Naive B cell (primary cell): ENCODE measurements at regions not wholly inside any gene's neighbourhood (a gene's known extent, or its start where the extent isn't known, plus 50 kb on each side); places are given as distances from the start of the nearest gene placed in this dataset.
"Not testable (repeated sequence)": the region's sequence is repeated elsewhere in the genome, so short reads cannot be mapped to it uniquely, and the experiment has no call there.

Source experiments
- ATAC-seq, 2 donors: fragments of 150-1000 bp; cut with Tn5 transposase; 2 replicates each; pipeline ENCODE4 v1.10.0; 2021; ENCODE audit warnings: low read depth in 2 of 2, mild to moderate bottlenecking in 2 of 2, moderate library complexity in 2 of 2
- DNase-seq: peaks from one replicate; pipeline ENCODE4 v3.0.0; 2022
- H3K27ac Mint-ChIP-seq, 6 donors: one replicate each; pipeline ENCODE4 v1.8.0; 2020 to 2022; ENCODE audit warnings: mild to moderate bottlenecking in 6 of 6, mixed read lengths in 6 of 6, moderate library complexity in 5 of 6, inconsistent platforms in 2 of 6
- H3K27me3 Mint-ChIP-seq, 3 donors: one replicate each; pipeline ENCODE4 v1.8.0; 2021 to 2022; ENCODE audit warnings: mixed read lengths in 3 of 3, mild to moderate bottlenecking in 1 of 3
- H3K36me3 Mint-ChIP-seq, 2 donors: one replicate each; pipeline ENCODE4 v1.8.0; 2020 to 2022; ENCODE audit warnings: mixed read lengths in 2 of 2, inconsistent platforms in 1 of 2, mild to moderate bottlenecking in 1 of 2
- H3K4me1 Mint-ChIP-seq, 3 donors: one replicate each; pipeline ENCODE4 v1.8.0; 2020 to 2022; ENCODE audit warnings: mixed read lengths in 3 of 3, inconsistent platforms in 1 of 3, mild to moderate bottlenecking in 1 of 3, moderate library complexity in 1 of 3
- H3K4me3 Mint-ChIP-seq, 8 donors: one replicate each; pipeline ENCODE4 v1.8.0; 2020 to 2022; ENCODE audit warnings: mild to moderate bottlenecking in 8 of 8, mixed read lengths in 8 of 8, moderate library complexity in 8 of 8, inconsistent platforms in 2 of 8
- H3K9me3 Mint-ChIP-seq, 7 donors: one replicate each; pipeline ENCODE4 v1.8.0; 2020 to 2022; ENCODE audit warnings: mixed read lengths in 7 of 7, mild to moderate bottlenecking in 5 of 7, inconsistent platforms in 2 of 7, moderate library complexity in 1 of 7

- DNase-seq (no peak), ATAC-seq (no peak)
- no peaks in the 10 kb centered on the region for H3K36me3 Mint-ChIP-seq
- no peaks in the 10 kb centered on the region for H3K9me3 Mint-ChIP-seq
- peak overlapping the region in 2 of 8 donors; percentile 1 to 79 for H3K4me3 Mint-ChIP-seq
- no peak overlapping the region for H3K27ac Mint-ChIP-seq
- no peaks in the 10 kb centered on the region for H3K27me3 Mint-ChIP-seq
- peaks cover 0 to 39% (median 20%) of the 10 kb centered on the region in 3 donors for H3K4me1 Mint-ChIP-seq
Observed at GRCh38 chr9:749716-750115, 91.8 kb upstream of the DMRT1 start.

- Mint-ChIP-seq H3K27me3 (no peaks in the 10 kb centered on the region), H3K4me1 (peaks cover 0 to 39% (median 20%) of the 10 kb centered on the region in 3 donors), H3K4me3 (peak overlapping the region in 4 of 8 donors; percentile 1 to 79 (median 34)), H3K36me3 (no peaks in the 10 kb centered on the region), H3K27ac (peak overlapping the region in 2 of 6 donors; percentile 27 to 63), H3K9me3 (no peaks in the 10 kb centered on the region)
- ATAC-seq = no peak
- no peak for DNase-seq
Observed at GRCh38 chr9:750249-750967, 91.1 kb upstream of the DMRT1 start.

- H3K36me3 Mint-ChIP-seq = no peaks in the 10 kb centered on the region
- DNase-seq (no peak), ATAC-seq (no peak)
- peaks cover 0 to 39% (median 20%) of the 10 kb centered on the region in 3 donors for H3K4me1 Mint-ChIP-seq
- peak overlapping the region in 1 of 8 donors; percentile 79 for H3K4me3 Mint-ChIP-seq
- H3K27me3 Mint-ChIP-seq = no peaks in the 10 kb centered on the region
- peak overlapping the region in 1 of 6 donors; percentile 27 for H3K27ac Mint-ChIP-seq
- no peaks in the 10 kb centered on the region for H3K9me3 Mint-ChIP-seq
Observed at GRCh38 chr9:751137-752051, 90.1 kb upstream of the DMRT1 start.

GRCh38 chr9:752201-752600 lies 89.3 kb upstream of the DMRT1 start:
- ATAC-seq (no peak), DNase-seq (no peak)
- peak overlapping the region in 1 of 6 donors; percentile 57 for H3K27ac Mint-ChIP-seq
- no peaks in the 10 kb centered on the region for H3K27me3 Mint-ChIP-seq
- no peaks in the 10 kb centered on the region for H3K36me3 Mint-ChIP-seq
- H3K4me3 Mint-ChIP-seq = peak overlapping the region in 1 of 8 donors; percentile 61
- no peaks in the 10 kb centered on the region for H3K9me3 Mint-ChIP-seq
- H3K4me1 Mint-ChIP-seq = peaks cover 0 to 36% (median 20%) of the 10 kb centered on the region in 3 donors

DNA sequence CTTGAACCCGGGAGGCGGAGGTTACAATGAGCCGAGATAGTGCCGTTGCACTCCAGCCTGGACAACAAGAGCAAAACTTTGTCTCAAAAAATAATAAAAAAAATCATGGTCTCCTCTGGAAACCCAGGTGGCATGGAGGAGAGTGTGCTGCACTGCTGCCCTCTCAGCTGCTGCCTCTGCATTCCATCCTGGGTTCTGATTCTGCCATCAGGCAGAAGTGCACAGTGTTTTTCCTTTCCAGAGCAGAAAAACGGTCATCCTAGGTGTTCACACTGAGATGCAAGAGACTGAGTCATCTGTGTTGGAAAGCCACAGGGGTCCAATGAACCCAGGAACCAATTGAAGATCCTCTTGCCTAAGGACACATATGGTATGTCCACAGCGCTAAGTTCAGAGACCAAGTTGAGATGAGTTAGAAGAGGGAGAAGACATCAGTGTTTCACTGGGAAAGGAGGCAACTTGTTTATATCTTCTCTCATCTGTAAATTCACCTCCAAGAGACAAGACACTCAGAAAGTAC lies 88.8 kb upstream of the DMRT1 start:
- ATAC-seq = no peak
- H3K4me1 Mint-ChIP-seq = peaks cover 0 to 36% (median 20%) of the 10 kb centered on the region in 3 donors
- DNase-seq = no peak
- H3K4me3 Mint-ChIP-seq = peak overlapping the region in 1 of 8 donors; percentile 61
- H3K27me3 Mint-ChIP-seq = no peaks in the 10 kb centered on the region
- no peaks in the 10 kb centered on the region for H3K36me3 Mint-ChIP-seq
- no peak overlapping the region for H3K27ac Mint-ChIP-seq
- H3K9me3 Mint-ChIP-seq = no peaks in the 10 kb centered on the region

GRCh38 chr9:753734-754133 lies 87.8 kb upstream of the DMRT1 start:
- not testable (repeated sequence) for H3K27me3 Mint-ChIP-seq, H3K9me3 Mint-ChIP-seq, DNase-seq, H3K4me3 Mint-ChIP-seq, H3K27ac Mint-ChIP-seq, H3K36me3 Mint-ChIP-seq, ATAC-seq
- peaks cover 0 to 31% (median 20%) of the 10 kb centered on the region in 3 donors for H3K4me1 Mint-ChIP-seq

DNA sequence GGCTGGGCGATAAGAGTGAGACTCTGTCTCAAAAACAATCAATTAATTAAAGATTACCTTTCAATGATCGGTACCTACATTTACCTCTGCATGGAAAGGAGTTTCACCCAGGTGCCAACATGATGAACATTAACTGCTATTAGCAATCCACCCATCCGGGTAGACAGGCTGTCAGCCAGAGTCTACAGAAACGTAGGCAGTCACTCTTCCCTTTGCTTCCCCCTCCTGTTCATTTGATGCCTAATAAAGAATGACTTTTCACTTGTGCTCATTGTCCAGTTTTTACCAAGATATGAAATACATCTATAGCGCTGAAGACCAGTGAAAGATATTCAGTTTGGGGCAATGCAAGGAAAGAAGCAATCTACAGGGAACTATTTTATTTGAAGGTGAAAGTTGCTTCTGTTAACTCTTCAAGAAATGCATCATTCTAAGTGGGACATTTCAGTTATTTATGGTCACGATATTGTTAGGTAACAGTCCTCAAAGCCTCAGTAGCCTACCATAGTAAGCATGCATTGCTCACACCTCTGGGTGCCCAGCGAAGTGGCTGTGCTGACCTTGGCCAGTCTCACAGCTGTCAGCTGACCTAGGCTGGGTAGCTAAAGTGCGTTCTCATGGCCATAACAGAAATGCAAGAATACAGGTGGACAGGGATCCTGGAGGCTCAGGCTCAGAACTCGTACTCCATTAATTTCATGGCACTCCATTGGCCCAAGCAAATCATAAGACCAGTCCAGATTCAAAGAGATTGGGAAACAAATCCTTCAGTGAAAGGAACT lies 87.2 kb upstream of the DMRT1 start:
- no peak overlapping the region for H3K4me3 Mint-ChIP-seq
- H3K9me3 Mint-ChIP-seq = no peaks in the 10 kb centered on the region
- H3K36me3 Mint-ChIP-seq = no peaks in the 10 kb centered on the region
- H3K4me1 Mint-ChIP-seq = peaks cover 0 to 25% (median 20%) of the 10 kb centered on the region in 3 donors
- H3K27ac Mint-ChIP-seq = peak overlapping the region in 1 of 6 donors; percentile 58
- ATAC-seq (no peak), DNase-seq (no peak)
- H3K27me3 Mint-ChIP-seq = peaks cover 0 to 4% (median 2%) of the 10 kb centered on the region in 3 donors

GRCh38 chr9:755454-756381 lies 85.8 kb upstream of the DMRT1 start:
- no peak for DNase-seq
- no peak for ATAC-seq
- Mint-ChIP-seq H3K4me3 (no peak overlapping the region), H3K27me3 (peaks cover 6 to 10% (median 8%) of the 10 kb centered on the region in 3 donors), H3K27ac (peak overlapping the region in 1 of 6 donors; percentile 24), H3K4me1 (peaks cover 0 to 12% (median 8%) of the 10 kb centered on the region in 3 donors), H3K36me3 (no peaks in the 10 kb centered on the region), H3K9me3 (no peaks in the 10 kb centered on the region)

DNA sequence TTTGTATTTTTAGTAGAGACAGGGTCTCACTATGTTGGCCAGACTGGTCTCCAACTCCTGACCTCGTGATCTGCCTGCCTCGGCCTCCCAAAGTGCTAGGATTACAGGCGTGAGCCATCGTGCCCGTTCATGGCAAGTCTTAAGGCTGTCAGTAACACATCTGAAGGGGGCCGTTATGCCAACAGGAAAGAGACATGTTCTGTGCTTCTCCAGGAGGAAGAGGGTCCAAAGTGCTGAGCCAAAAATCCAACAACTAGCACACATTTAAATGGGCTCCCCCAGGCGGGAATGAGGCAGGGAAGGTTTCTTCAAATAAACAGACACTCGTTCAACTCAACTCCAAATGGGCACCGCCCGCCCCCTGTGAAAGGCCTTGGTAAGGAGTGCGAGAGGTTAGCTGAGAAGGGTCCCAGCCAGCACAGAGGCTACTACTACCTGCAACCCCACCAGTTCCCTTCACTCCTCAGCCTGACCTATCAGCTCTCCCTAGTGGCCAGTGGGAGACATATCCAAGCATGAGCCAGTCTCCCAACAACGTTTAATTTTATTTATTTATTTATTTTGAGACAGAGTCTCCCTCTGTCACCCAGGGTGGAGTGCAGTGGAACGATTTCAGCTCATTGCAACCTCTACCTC lies 84.1 kb upstream of the DMRT1 start:
- ATAC-seq (peak in 1 of 2 donors; percentile 45), DNase-seq (no peak)
- Mint-ChIP-seq H3K27me3 (peaks cover 14 to 19% (median 15%) of the 10 kb centered on the region in 3 donors), H3K27ac (peak overlapping the region in 1 of 6 donors; percentile 33), H3K36me3 (no peaks in the 10 kb centered on the region), H3K9me3 (no peaks in the 10 kb centered on the region), H3K4me3 (no peak overlapping the region), H3K4me1 (no peaks in the 10 kb centered on the region)

- ATAC-seq = no peak
- H3K27me3 Mint-ChIP-seq = peaks cover 15 to 20% (median 19%) of the 10 kb centered on the region in 3 donors
- no peaks in the 10 kb centered on the region for H3K4me1 Mint-ChIP-seq
- DNase-seq = no peak
- H3K4me3 Mint-ChIP-seq = no peak overlapping the region
- no peak overlapping the region for H3K27ac Mint-ChIP-seq
- no peaks in the 10 kb centered on the region for H3K9me3 Mint-ChIP-seq
- H3K36me3 Mint-ChIP-seq = no peaks in the 10 kb centered on the region
Observed at GRCh38 chr9:758146-758545, 83.4 kb upstream of the DMRT1 start.

DNA sequence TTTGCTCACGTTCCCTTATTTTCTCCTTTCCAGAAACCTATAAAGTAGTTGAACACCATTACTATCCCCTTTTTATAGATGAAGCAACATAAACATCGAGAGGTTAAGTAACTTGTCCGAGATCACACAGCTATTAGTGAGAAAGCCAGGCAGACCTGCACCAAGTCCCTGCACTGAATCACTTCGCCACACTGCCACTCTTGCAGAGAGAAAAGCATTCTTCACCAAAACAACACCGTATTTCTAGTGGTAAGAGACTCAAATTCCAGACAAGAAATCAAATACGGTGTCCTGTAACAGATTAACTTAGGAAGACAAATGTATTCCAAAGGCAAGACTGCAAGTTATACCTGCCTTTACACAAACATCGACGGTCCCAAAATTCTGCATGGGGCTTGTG lies 82.0 kb upstream of the DMRT1 start:
- Mint-ChIP-seq H3K9me3 (no peaks in the 10 kb centered on the region), H3K4me1 (peaks cover 0 to 7% (median 6%) of the 10 kb centered on the region in 3 donors), H3K27ac (no peak overlapping the region), H3K27me3 (peaks cover 15 to 26% (median 19%) of the 10 kb centered on the region in 3 donors), H3K4me3 (no peak overlapping the region), H3K36me3 (no peaks in the 10 kb centered on the region)
- ATAC-seq (no peak), DNase-seq (no peak)
